LNCaP clone FGC (cell line): ENCODE measurements at regions not wholly inside any gene's neighbourhood (a gene's known extent, or its start where the extent isn't known, plus 50 kb on each side); places are given as distances from the start of the nearest gene placed in this dataset.
A peak's percentile ranks its signal among the peaks of the same experiment; 100 is the strongest.

Experiments used
- DNase-seq: peaks from one replicate; pipeline ENCODE4 v3.0.0-alpha.2; 2011; ENCODE audit warnings: low read depth
- H3K4me3 ChIP-seq: 2 replicates; pipeline ENCODE4 v1.5.1; 2011; ENCODE audit warnings: mild to moderate bottlenecking, low read depth, low read length, control low read depth
- CTCF ChIP-seq: IDR thresholded peaks from 2 replicates; pipeline ENCODE4 v1.5.1; 2012; ENCODE audit warnings: mild to moderate bottlenecking; ENCODE audit not compliant: control insufficient read depth, insufficient read depth; ENCODE audit errors: extremely low read depth

GRCh38 chr15:95620934-95621579 lies 709.4 kb upstream of the NR2F2 start:
- H3K4me3 ChIP-seq = no peak overlapping the region
- no peak for DNase-seq
- no peak for TF ChIP-seq CTCF

GRCh38 chr15:95622843-95623242 lies 707.7 kb upstream of the NR2F2 start:
- no peak overlapping the region for H3K4me3 ChIP-seq
- DNase-seq = no peak
- TF ChIP-seq CTCF = no peak

- TF ChIP-seq CTCF = no peak
- no peak for DNase-seq
These were observed 706.4 kb upstream of the NR2F2 start for GRCh38 chr15:95624100-95624499.

GRCh38 chr15:95624616-95625361 lies 705.7 kb upstream of the NR2F2 start:
- no peak overlapping the region for H3K4me3 ChIP-seq
- DNase-seq = no peak
- TF ChIP-seq CTCF = no peak

More at GRCh38 chr15:95624100-95624499, 706.4 kb upstream of the NR2F2 start:
- no peak overlapping the region for H3K4me3 ChIP-seq

GRCh38 chr15:95626501-95627361 lies 703.8 kb upstream of the NR2F2 start:
- TF ChIP-seq CTCF = no peak
- no peak for DNase-seq

GRCh38 chr15:95629503-95630168 lies 700.9 kb upstream of the NR2F2 start:
- TF ChIP-seq CTCF = no peak
- peak; percentile 79 for DNase-seq
- H3K4me3 ChIP-seq = no peak overlapping the region

More at GRCh38 chr15:95626501-95627361, 703.8 kb upstream of the NR2F2 start:
- no peak overlapping the region for H3K4me3 ChIP-seq
